HEK293 (cell line): ENCODE measurements at regions not wholly inside any gene's neighbourhood (a gene's known extent, or its start where the extent isn't known, plus 50 kb on each side); places are given as distances from the start of the nearest gene placed in this dataset.

Source experiments
- CTCF ChIA-PET: fragments of 350-600 bp; formaldehyde crosslinking; extraction: SDS; loops from one replicate; lab custom pipeline; 2021; ENCODE audit warnings: antibody characterized with exemption; lab: Yijun Ruan, JAX
- POLR2A ChIA-PET: fragments of 300-600 bp; formaldehyde crosslinking; extraction: SDS; loops from one replicate; lab custom pipeline; 2020; ENCODE audit warnings: antibody characterized with exemption, inconsistent platforms; lab: Yijun Ruan, JAX
- H3K27ac ChIP-seq: fragments of 200-500 bp; sonication (Bioruptor generic); 2 replicates; pipeline ENCODE4 v1.5.1; 2014; ENCODE audit warnings: low read depth, low read length, control low read depth, inconsistent platforms; ENCODE audit errors: extremely low read depth
- H3K36me3 ChIP-seq, 2 experiments: fragments of 200-500 bp in 1 of 2; sonication (Bioruptor generic) in 1 of 2; 1 replicate in 1 of 2; 2 replicates in 1 of 2; pipeline ENCODE4 v1.5.1; 2014 to 2017; ENCODE audit warnings: inconsistent platforms in 2 of 2, low read length in 2 of 2; ENCODE audit not compliant: control insufficient read depth in 2 of 2, insufficient read depth in 1 of 2
- H3K4me1 ChIP-seq: fragments of 200-500 bp; sonication (Bioruptor generic); 2 replicates; pipeline ENCODE4 v1.5.1; 2014; ENCODE audit warnings: mild to moderate bottlenecking, low read length, inconsistent platforms; ENCODE audit not compliant: control insufficient read depth, insufficient read depth
- H3K4me3 ChIP-seq: 2 replicates; pipeline ENCODE4 v1.5.1; 2011; ENCODE audit warnings: low read depth, mild to moderate bottlenecking, control low read depth, low read length, moderate library complexity
- H3K9me3 ChIP-seq: fragments of 200-500 bp; sonication (Bioruptor generic); 2 replicates; pipeline ENCODE4 v1.5.1; 2014; ENCODE audit warnings: low read depth, low read length, inconsistent platforms; ENCODE audit not compliant: control insufficient read depth, insufficient read depth
- BCL11A ChIP-seq: fragments of 450-650 bp; formaldehyde crosslinking; IDR thresholded peaks from 2 replicates; pipeline ENCODE4 v1.5.1; 2016; ENCODE audit warnings: low read depth, missing biosample characterization, missing genetic modification characterization
- GLI2 ChIP-seq: fragments of 450-650 bp; formaldehyde crosslinking; IDR thresholded peaks from 2 replicates; pipeline ENCODE4; 2017; ENCODE audit warnings: missing biosample characterization, missing genetic modification characterization, low read depth, borderline replicate concordance
- GLI4 ChIP-seq: fragments of 450-650 bp; formaldehyde crosslinking; IDR thresholded peaks from 2 replicates; pipeline ENCODE4 v1.5.1; 2016; ENCODE audit warnings: missing biosample characterization, missing genetic modification characterization
- OSR2 ChIP-seq: fragments of 450-650 bp; formaldehyde crosslinking; IDR thresholded peaks from 2 replicates; pipeline ENCODE4 v1.5.1; 2016; ENCODE audit warnings: missing biosample characterization, missing genetic modification characterization
- ZFP3 ChIP-seq: fragments of 450-650 bp; formaldehyde crosslinking; IDR thresholded peaks from 2 replicates; pipeline ENCODE4 v1.5.1; 2016; ENCODE audit warnings: low read depth, missing biosample characterization, missing genetic modification characterization
- ZNF114 ChIP-seq: fragments of 450-650 bp; formaldehyde crosslinking; IDR thresholded peaks from 2 replicates; pipeline ENCODE4 v1.5.0; 2017; ENCODE audit warnings: missing biosample characterization, missing genetic modification characterization
- ZNF157 ChIP-seq: fragments of 450-650 bp; formaldehyde crosslinking; IDR thresholded peaks from 2 replicates; pipeline ENCODE4 v1.5.1; 2016; ENCODE audit warnings: missing biosample characterization, missing genetic modification characterization
- ZNF214 ChIP-seq: fragments of 450-650 bp; formaldehyde crosslinking; IDR thresholded peaks from 2 replicates; pipeline ENCODE4 v1.5.1; 2017; ENCODE audit warnings: missing biosample characterization, mild to moderate bottlenecking, missing genetic modification characterization, borderline replicate concordance
- ZNF335 ChIP-seq: fragments of 450-650 bp; formaldehyde crosslinking; conservative IDR thresholded peaks from 2 replicates; pipeline ENCODE4 v1.5.1; 2016; ENCODE audit warnings: missing biosample characterization, missing genetic modification characterization
- ZNF423 ChIP-seq: fragments of 450-650 bp; formaldehyde crosslinking; IDR thresholded peaks from 2 replicates; pipeline ENCODE4 v1.5.1; 2016; ENCODE audit warnings: missing biosample characterization, missing genetic modification characterization
- ZNF610 ChIP-seq: fragments of 450-650 bp; formaldehyde crosslinking; IDR thresholded peaks from 2 replicates; pipeline ENCODE4 v1.5.1; 2016; ENCODE audit warnings: missing biosample characterization, missing genetic modification characterization, borderline replicate concordance
- ZNF701 ChIP-seq: fragments of 450-650 bp; formaldehyde crosslinking; IDR thresholded peaks from 2 replicates; pipeline ENCODE4 v1.5.1; 2016; ENCODE audit warnings: missing biosample characterization, missing genetic modification characterization
- TF ChIP-seq, protein P1 (sequence below): fragments of 450-650 bp; formaldehyde crosslinking; IDR thresholded peaks from 2 replicates; pipeline ENCODE4 v1.5.1; 2016; ENCODE audit warnings: missing biosample characterization, missing genetic modification characterization
- TF ChIP-seq, protein P2 (sequence below): fragments of 450-650 bp; formaldehyde crosslinking; IDR thresholded peaks from 2 replicates; pipeline ENCODE4 v1.5.1; 2017; ENCODE audit warnings: missing biosample characterization, missing genetic modification characterization
- TF ChIP-seq, protein P3 (sequence below): fragments of 450-650 bp; formaldehyde crosslinking; IDR thresholded peaks from 2 replicates; pipeline ENCODE4 v1.5.1; 2016; ENCODE audit warnings: missing biosample characterization, missing genetic modification characterization, borderline replicate concordance
- TF ChIP-seq, protein P4 (sequence below): fragments of 450-650 bp; formaldehyde crosslinking; IDR thresholded peaks from 2 replicates; pipeline ENCODE4 v1.5.1; 2016; ENCODE audit warnings: missing biosample characterization, missing genetic modification characterization
- TF ChIP-seq, protein P5 (sequence below): fragments of 450-650 bp; formaldehyde crosslinking; IDR thresholded peaks from 2 replicates; pipeline ENCODE4 v1.5.1; 2016; ENCODE audit warnings: missing biosample characterization, missing genetic modification characterization
- TF ChIP-seq, protein P6 (sequence below): fragments of 450-650 bp; formaldehyde crosslinking; IDR thresholded peaks from 2 replicates; pipeline ENCODE4 v1.5.1; 2016; ENCODE audit warnings: missing biosample characterization, missing genetic modification characterization
- TF ChIP-seq, protein P7 (sequence below): fragments of 450-650 bp; IDR thresholded peaks from 2 replicates; pipeline ENCODE4 v1.5.1; 2018; ENCODE audit warnings: missing biosample characterization, missing genetic modification characterization

DNA sequence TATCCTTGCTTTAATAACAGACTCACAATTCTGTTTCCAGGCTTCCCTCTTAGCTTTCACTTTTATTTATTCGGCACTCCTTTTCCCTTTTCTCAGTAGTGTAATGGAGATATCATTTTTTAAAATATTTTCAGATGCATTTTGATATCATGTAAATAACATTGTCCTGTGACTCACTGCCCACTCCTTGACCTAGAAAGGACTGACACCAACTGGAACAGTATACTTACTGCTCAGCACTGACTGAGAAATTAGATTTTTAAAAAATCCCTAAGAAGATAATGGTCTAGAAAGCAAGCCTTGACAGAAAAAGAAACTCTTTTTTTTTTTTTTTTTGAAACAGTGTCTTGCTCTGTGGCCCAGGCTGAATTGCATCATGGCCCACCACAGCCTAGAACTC lies 118.0 kb upstream of the FSCB start:
- POLR2A ChIA-PET: no interaction called here
- H3K9me3 ChIP-seq: no peaks in the 10 kb centered on the region
- CTCF ChIA-PET: interaction anchor here (0.6 kb wide), 1 partner anchor 10 kb away, joined by 4 read pairs; no protein-coding TSS in a partner anchor
- no peaks in the 10 kb centered on the region for H3K36me3 ChIP-seq
- H3K27ac ChIP-seq: no peak overlapping the region
- H3K4me3 ChIP-seq: no peak overlapping the region
- no peaks in the 10 kb centered on the region for H3K4me1 ChIP-seq
- TF ChIP-seq ZNF335 (tag by site-specific recombination) (no peak), GLI4 (tag by site-specific recombination) (no peak), ZFP3 (tag by site-specific recombination) (no peak), ZNF214 (tag by site-specific recombination) (no peak), OSR2 (tag by site-specific recombination) (no peak), GLI2 (tag by site-specific recombination) (no peak)
- TF ChIP-seq, protein P1, sequence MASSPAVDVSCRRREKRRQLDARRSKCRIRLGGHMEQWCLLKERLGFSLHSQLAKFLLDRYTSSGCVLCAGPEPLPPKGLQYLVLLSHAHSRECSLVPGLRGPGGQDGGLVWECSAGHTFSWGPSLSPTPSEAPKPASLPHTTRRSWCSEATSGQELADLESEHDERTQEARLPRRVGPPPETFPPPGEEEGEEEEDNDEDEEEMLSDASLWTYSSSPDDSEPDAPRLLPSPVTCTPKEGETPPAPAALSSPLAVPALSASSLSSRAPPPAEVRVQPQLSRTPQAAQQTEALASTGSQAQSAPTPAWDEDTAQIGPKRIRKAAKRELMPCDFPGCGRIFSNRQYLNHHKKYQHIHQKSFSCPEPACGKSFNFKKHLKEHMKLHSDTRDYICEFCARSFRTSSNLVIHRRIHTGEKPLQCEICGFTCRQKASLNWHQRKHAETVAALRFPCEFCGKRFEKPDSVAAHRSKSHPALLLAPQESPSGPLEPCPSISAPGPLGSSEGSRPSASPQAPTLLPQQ: no peak
- TF ChIP-seq, protein P2, sequence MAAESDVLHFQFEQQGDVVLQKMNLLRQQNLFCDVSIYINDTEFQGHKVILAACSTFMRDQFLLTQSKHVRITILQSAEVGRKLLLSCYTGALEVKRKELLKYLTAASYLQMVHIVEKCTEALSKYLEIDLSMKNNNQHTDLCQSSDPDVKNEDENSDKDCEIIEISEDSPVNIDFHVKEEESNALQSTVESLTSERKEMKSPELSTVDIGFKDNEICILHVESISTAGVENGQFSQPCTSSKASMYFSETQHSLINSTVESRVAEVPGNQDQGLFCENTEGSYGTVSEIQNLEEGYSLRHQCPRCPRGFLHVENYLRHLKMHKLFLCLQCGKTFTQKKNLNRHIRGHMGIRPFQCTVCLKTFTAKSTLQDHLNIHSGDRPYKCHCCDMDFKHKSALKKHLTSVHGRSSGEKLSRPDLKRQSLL (tag by site-specific recombination): no peak
- TF ChIP-seq, protein P3, sequence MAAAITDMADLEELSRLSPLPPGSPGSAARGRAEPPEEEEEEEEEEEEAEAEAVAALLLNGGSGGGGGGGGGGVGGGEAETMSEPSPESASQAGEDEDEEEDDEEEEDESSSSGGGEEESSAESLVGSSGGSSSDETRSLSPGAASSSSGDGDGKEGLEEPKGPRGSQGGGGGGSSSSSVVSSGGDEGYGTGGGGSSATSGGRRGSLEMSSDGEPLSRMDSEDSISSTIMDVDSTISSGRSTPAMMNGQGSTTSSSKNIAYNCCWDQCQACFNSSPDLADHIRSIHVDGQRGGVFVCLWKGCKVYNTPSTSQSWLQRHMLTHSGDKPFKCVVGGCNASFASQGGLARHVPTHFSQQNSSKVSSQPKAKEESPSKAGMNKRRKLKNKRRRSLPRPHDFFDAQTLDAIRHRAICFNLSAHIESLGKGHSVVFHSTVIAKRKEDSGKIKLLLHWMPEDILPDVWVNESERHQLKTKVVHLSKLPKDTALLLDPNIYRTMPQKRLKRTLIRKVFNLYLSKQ (tag by site-specific recombination): no peak
- TF ChIP-seq, protein P4, sequence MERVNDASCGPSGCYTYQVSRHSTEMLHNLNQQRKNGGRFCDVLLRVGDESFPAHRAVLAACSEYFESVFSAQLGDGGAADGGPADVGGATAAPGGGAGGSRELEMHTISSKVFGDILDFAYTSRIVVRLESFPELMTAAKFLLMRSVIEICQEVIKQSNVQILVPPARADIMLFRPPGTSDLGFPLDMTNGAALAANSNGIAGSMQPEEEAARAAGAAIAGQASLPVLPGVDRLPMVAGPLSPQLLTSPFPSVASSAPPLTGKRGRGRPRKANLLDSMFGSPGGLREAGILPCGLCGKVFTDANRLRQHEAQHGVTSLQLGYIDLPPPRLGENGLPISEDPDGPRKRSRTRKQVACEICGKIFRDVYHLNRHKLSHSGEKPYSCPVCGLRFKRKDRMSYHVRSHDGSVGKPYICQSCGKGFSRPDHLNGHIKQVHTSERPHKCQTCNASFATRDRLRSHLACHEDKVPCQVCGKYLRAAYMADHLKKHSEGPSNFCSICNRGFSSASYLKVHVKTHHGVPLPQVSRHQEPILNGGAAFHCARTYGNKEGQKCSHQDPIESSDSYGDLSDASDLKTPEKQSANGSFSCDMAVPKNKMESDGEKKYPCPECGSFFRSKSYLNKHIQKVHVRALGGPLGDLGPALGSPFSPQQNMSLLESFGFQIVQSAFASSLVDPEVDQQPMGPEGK: no peak

DNA sequence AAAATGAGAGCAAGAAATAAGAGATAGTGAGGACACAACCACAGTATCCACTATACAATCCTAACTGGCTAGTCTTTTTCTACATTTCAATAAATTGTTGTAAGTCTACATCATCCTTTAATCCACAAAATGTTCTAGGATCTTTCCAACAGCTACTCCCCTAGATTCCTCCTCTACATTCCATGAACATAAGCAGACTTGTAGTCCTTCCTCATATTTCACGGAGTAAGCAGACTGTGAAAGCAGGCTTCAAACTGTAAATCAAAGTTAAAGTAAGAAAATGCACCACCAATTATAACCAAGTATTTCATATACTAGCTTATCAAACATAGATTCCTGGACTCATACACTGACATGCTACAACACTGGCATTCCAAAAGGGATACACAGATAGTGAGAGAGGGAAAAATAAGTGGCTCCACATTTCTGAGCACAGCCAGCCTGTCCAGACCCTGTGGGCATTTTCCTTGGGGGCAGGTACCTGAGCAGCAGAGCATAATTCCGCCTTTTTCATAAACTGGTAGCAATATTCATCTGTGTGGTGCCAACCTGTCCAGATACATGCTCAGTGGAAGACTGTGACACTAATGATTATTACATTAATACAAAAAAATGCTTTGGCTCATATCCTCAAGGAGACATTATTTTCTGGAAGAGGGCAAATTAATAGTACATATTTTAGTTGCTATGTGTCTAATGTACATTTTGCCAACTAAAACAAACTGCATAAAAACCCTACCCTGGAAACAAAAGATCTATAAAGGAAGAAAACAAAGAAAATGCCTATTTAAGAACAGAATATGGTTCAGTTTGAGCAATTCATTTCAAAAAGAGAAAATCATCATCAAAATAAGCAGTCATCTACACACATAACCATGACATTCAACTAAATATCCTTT lies 113.3 kb upstream of the FSCB start:
- H3K27ac ChIP-seq: no peak overlapping the region
- ChIA-PET POLR2A (no interaction called here), CTCF (no interaction called here)
- H3K9me3 ChIP-seq: no peaks in the 10 kb centered on the region
- no peaks in the 10 kb centered on the region for H3K36me3 ChIP-seq
- no peak overlapping the region for H3K4me3 ChIP-seq
- no peaks in the 10 kb centered on the region for H3K4me1 ChIP-seq
- no peak for TF ChIP-seq ZNF701 (tag by site-specific recombination)
- TF ChIP-seq, protein P5, sequence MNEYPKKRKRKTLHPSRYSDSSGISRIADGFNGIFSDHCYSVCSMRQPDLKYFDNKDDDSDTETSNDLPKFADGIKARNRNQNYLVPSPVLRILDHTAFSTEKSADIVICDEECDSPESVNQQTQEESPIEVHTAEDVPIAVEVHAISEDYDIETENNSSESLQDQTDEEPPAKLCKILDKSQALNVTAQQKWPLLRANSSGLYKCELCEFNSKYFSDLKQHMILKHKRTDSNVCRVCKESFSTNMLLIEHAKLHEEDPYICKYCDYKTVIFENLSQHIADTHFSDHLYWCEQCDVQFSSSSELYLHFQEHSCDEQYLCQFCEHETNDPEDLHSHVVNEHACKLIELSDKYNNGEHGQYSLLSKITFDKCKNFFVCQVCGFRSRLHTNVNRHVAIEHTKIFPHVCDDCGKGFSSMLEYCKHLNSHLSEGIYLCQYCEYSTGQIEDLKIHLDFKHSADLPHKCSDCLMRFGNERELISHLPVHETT (tag by site-specific recombination): no peak
- no peak for TF ChIP-seq BCL11A (tag by site-specific recombination)
- no peak for TF ChIP-seq ZNF114
- TF ChIP-seq ZNF423 (tag by site-specific recombination): no peak
- no peak for TF ChIP-seq ZNF157 (tag by site-specific recombination)
- TF ChIP-seq OSR2 (tag by site-specific recombination): no peak
- TF ChIP-seq, protein P1: no peak
- TF ChIP-seq, protein P6, sequence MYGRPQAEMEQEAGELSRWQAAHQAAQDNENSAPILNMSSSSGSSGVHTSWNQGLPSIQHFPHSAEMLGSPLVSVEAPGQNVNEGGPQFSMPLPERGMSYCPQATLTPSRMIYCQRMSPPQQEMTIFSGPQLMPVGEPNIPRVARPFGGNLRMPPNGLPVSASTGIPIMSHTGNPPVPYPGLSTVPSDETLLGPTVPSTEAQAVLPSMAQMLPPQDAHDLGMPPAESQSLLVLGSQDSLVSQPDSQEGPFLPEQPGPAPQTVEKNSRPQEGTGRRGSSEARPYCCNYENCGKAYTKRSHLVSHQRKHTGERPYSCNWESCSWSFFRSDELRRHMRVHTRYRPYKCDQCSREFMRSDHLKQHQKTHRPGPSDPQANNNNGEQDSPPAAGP (tag by site-specific recombination): no peak
- no peak for TF ChIP-seq ZNF610 (tag by site-specific recombination)
- TF ChIP-seq, protein P7, sequence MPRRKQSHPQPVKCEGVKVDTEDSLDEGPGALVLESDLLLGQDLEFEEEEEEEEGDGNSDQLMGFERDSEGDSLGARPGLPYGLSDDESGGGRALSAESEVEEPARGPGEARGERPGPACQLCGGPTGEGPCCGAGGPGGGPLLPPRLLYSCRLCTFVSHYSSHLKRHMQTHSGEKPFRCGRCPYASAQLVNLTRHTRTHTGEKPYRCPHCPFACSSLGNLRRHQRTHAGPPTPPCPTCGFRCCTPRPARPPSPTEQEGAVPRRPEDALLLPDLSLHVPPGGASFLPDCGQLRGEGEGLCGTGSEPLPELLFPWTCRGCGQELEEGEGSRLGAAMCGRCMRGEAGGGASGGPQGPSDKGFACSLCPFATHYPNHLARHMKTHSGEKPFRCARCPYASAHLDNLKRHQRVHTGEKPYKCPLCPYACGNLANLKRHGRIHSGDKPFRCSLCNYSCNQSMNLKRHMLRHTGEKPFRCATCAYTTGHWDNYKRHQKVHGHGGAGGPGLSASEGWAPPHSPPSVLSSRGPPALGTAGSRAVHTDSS (tag by site-specific recombination): no peak
